CD4-positive, alpha-beta T cell treated with Interleukin-21 for 1 hour (primary cell): ENCODE measurements at regions not wholly inside any gene's neighbourhood (a gene's known extent, or its start where the extent isn't known, plus 50 kb on each side); places are given as distances from the start of the nearest gene placed in this dataset.
"Not testable (repeated sequence)": the region's sequence is repeated elsewhere in the genome, so short reads cannot be mapped to it uniquely, and the experiment has no call there.

Source experiments
- DNase-seq: peaks from one replicate; pipeline ENCODE4 v3.0.0-alpha.2; 2020

DNA sequence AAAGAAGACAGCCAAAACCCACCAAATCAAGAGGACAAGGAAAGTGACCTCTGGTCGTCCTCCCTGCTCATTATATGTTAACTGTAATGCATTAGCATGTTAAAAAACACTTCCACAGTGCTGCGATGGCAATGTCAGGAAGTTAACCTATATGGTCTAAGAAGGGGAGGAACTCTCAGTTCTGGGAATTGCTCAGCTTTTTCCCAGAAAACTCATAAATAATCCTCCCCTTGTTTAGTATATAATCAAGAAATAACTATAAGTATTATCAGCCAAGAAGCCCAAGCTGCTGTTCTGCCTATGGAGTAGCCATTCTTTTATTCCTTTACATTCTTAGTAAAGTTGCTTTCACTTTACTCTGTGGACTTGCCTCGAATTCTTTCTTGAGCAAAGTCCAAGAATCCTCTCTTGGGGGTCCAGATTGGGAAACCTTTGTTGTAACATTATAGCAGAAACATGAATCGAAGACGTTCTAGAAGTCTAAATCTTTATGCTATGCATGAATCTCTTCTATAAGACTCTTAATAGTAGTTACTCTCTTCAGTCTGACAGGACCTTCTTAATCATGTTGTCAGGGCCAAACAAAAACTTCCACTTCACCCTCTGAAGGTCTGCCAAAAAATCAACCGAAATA lies 110.0 kb upstream of the VANGL1 start:
- DNase-seq: no peak

DNA sequence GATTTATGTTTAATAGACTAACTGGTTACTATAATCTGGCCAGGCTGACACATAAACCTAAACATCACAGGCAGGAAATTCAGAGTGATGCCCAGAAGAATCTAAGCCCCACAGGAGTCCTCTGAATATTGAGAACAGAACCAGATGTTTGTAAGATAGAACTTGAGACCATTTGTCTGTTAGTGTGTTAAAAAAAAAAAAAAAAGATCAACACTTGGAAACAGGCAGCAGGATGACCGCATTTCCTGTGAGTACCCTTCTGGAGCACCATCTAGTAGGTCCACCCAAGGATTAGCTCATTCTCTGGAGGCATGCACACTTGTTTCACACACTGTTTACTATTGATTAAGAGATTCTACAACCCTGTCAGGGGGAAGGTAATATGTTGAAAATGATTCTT lies 111.4 kb upstream of the VANGL1 start:
- DNase-seq: no peak

DNA sequence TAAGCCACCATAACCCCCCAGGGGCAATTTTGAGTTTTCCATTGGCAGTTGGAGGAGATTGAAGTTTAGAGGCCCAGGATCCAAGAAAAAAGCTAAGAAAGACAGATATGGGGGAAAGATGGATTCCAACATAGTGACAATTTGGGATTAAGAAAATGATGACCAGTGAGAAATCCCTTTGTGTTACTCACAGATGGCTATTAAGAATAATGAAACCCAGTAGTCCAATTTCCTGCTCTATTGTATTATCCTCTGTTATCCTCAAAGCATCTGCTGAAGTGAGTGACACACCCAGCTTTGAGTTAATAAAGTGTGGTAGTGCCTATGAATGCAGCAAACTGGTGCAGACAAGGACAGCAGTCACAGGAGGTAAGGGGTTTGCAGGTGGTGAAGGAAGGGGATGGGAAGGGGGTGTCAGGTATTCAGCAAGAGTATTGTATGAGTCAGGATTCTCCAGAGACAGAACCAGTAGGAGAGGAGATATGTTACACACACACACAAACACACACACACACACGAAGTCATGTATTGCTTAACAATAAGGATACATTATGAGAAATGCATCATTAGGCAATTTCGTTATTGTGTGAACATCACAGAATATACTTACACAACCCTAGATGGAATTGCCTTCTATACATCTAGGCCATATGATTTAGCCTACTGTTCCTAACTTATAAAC lies 112.4 kb upstream of the VANGL1 start:
- no peak for DNase-seq

DNA sequence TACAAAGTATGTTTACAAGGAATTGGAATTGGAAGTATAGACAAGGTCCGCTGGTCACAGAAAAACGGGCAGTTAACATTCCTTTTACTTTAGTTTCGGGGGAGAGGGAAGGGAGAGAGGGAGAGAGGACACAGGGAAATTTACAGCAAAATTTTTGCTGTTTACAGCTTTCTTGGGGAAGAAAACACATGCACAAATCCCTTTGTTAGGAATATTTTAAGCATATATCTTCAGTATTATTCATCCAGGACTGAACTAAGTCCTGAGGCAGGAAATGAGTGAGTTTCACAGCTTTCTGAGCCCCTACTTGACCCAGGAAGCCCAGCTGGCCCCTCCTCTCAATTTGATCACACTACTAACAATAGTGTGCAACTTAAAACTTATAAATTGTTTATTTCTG lies 113.4 kb upstream of the VANGL1 start:
- DNase-seq: not testable (repeated sequence)

DNA sequence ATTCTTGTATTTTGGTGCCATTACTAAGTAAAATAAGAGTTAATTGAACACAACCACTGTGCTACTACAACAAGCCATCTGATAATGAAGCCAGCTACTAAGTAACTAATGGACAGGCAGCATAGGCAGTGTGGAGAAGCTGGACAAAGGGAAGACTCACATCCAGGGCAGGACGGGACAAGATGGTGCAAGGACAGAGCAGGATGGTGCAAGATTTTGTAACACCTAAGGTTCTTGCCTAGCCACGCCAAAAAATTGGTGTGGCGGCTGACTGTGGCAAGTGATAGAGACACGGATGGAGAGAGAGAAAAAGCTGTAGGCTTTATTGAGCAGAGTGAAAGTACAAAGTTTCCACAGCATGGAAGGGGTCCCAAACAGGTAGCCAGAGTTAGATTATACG lies 114.0 kb upstream of the VANGL1 start:
- no peak for DNase-seq

DNA sequence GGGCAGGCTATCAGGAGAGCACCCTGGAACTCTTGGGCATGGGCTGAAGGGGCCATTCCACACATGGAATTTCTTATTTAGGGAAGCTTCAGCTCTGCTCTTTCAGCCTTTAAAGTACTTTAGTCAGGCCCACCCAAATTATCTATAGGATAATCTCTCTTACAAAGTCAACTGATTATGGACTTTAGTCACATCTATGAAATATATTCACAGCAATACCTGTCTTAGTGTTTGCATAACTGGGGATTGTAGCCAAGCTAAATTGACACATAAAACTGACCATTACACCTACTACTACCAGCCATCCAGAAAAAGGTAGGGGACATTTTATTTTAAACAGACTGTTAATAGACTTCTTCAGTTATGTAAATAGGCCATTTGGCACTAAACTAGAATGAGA lies 114.9 kb upstream of the VANGL1 start:
- no peak for DNase-seq

DNA sequence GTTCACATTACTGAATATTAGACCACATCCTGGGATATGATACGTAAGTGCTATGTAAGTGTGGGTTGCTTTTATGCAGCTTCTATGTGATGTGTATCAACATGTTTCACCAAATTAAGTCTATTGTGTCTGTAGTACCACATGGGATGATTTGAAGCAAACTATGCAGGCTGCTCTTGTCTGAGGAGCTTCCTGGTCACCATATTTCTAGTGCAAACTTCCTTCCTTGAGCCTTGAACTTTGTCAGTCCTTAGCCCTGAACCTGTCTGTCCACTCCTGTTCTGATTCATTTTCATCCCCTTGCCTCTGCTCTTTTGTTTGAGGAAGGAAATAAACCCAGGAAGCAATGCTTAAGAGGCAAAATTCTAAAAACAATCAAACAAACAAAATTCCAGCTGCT lies 117.5 kb upstream of the VANGL1 start:
- DNase-seq: no peak

DNA sequence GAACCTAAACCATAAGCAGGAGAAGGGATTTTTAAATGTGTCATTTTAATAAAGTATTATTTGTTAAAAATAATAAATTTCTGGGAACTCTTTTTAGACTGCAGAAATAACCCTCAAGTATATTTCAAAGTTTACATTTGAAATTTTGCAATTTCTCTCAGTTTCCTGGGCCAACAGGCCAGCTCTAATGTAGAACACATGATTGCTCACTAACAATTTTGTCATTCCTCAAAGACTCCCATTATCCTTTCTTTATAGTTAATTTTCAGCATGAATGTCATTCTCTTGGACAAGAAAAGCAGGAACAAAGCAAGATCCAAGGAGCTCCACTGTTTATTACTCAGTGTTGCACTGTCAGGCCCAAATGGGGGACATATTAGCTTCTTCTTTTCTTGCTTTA lies 119.4 kb upstream of the VANGL1 start:
- DNase-seq: no peak

DNA sequence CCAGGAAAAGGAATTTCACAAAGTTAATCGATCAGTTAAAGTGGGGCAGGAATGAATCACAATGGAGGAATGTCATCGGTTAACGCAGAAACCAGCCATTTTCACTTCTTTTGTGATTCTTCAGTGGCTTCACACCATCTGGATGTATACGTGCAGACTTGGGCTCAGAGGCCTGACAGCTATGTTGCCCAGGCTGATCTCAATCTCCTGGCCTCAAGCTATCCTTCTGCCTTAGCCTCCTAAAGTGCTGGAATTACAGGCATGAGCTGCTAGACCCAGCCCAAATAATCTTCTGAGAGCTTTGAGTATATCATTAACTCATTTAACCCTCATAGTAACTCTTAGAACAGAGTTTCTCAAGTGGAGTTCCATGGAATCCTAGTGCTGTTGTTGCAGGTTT lies 126.5 kb upstream of the VANGL1 start:
- no peak for DNase-seq

DNA sequence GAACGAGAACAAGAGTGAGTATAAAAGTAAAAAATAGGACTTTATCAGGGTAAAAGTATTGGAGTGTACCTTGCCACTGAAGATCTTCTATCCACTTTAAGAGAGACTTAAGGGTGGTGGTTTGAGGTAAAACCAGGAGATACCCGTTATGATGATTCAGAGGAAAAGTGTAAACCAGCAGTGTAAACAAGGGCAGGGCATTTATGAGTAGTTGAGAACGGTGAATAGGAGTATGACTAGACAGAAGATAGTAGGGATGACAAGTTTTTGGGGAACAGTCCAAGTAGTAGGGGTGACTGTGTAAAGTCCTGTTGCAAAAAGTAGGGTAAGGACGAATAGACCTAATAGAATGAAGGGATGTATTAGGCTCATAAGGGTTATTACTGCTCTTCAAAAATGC lies 131.5 kb upstream of the VANGL1 start:
- DNase-seq: not testable (repeated sequence)

DNA sequence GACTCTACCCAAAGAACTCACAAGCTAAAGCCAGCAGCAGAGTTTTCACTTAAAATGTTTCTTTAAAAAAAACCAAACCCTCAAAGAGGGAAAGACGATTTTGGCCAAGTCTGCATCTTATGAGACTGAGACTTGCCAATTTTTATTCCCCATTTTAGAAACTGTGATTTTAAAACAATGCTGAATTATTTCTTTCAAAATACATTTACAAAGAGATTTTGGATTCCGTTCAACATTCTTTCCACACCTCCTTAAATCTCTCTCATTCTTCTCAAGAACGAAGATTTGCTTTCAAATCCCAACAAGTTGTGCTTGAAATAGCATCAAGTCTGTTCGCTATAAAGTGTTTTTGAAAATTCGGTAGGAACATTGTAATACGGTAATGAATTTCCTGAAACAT lies 133.9 kb upstream of the VANGL1 start:
- DNase-seq: no peak

DNA sequence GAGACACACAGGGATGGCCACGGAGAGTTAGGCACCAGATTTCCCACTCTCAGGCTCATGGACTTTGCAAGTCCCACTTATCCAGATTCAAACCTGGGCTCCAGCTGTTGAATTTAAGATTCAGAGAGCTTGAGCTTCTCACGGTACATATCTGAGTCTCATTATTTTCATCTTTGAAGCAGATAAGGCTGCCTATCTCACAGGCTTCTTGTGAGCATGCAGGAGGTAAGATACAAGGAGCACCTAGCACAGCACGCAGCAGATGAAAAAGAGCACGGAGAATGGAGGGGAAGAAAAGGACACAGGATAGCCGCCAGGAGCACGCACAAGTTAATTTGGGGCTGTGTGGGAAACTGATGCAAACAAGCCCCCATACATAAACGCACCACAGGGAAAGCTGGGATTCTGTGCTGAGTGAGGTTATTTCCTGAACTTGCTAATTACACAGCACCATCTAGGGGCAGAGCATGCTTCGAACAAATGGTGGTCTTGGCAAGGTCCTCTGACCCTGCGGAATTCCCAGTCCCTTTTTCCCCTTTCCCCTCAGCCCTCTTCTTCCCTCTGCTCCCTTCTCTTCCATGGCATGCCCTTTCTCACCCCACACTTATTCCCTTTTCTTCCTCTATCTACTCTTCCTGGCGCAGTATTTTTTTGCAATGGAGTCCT lies 134.7 kb upstream of the VANGL1 start:
- DNase-seq: no peak

DNA sequence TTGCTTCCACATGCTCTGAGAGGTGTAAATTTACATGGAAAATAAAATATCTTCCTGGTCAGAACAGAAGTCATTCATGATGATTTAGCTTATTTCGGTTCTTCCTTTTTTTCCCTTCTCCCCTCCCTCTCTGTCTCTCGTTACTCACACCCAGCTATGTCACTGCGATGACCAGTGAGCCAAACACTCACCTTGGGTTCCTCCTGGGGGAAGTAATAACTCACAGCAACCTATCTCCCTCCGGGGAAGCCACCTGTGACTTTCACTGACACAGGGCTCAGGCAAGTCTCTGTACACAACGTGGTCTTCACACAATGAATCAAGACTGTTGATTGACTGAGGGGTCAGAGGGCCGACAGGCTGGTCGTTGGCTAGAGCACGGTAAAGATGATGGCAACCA lies 135.3 kb upstream of the VANGL1 start:
- no peak for DNase-seq

DNA sequence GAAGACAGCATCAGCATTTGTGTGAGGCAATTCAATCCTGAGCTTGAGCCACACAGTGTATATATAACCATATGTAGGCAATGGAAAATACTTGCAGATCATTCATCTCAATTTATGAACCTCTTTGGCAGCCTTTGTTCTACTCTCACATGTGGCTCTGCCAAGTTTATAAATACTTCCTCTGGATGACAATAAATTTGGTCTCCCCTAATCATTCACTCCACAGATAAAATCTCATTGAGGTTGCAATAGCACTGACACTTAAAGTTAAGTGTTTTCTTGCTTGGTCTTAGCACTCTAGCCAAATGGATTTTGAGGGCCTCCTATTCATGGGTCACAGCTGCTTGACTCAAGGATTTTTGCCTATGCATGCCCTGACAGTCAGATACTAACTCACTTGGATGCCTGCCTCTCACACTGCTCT lies 136.6 kb upstream of the VANGL1 start:
- DNase-seq: no peak

DNA sequence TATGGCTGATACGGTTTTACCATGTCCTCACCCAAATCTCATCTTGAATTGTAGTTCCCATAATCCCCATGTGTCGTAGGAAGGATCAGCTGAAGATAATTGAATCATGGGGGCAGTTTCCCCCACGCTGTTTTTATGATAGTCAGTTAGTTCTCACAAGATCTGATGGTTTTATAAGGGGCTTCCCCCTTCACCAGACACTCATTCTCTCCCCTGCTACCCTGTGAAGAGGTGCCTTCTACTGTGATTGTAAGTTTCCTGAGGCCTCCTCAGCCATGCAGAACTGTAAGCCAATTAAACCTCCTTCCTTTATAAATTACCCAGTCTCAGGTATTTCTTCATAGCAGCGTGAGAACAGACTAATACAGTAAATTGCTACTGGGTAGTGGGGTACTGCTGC lies 139.6 kb upstream of the VANGL1 start:
- DNase-seq: not testable (repeated sequence)

DNA sequence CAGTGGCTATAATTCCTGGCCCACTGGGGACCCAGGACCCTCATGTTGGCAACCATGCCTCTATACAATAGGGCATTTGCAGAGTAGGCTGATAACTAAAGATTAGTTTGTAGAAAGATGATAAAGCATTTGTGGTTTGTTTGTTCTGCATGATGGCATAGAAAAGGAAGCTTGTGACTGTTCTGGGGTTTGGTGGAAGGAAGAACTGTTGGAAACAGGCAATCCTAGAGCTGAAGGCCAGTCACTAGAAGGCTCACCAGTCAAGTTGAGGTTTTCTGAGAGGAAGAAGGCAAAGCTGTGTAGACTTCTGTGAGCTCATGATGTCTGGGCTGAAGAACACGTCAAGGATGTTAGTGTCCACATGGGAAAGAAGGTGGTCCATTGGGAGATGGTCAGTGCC lies 140.3 kb upstream of the VANGL1 start:
- no peak for DNase-seq

DNA sequence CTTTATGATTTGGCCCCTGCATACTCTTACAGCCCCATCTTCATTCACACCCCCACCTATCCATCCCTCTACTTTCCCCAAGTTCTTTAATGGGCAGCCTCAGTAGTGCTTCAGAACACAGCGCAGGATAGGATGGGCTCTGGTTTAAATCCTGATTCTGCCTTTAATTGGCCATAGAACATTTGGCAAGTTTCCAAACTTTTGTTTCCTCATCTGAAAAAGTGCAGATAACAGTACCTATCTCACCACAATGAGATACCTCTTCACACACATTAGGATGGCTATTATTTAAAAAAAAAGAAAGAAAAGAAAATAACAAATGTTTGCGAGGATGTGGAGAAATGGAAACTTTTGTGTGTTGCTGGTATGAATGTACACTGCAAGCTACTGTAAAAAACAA lies 142.5 kb upstream of the VANGL1 start:
- no peak for DNase-seq

DNA sequence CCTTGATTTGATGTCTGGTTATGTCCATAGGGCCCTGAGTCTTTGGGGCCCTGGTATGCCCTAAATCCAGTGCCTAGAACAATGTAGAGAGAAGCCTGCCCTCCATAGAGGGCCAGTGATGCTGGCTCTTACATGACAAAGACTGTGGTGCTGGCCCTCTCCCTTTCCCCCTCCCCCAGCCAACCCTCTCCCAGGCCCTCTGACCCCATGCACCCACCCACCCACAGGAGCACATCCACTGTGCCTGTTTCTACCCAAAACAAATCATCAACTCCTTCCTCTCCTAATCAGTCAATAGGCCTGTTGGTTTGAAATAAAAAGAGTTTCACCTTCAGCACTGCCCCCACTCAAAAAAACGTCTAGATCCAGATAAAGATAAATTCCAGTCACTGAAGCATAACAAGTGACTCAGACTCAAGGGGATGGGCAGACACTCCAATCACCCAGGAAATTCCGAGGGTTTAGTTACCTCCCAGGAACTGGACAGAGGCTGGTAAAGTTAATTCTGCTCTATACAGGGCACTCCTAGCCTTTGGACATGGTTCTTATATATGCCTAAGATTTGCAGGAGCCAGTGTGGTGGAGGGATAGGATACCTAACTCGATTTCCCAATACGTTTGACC lies 144.8 kb upstream of the VANGL1 start:
- DNase-seq: no peak

DNA sequence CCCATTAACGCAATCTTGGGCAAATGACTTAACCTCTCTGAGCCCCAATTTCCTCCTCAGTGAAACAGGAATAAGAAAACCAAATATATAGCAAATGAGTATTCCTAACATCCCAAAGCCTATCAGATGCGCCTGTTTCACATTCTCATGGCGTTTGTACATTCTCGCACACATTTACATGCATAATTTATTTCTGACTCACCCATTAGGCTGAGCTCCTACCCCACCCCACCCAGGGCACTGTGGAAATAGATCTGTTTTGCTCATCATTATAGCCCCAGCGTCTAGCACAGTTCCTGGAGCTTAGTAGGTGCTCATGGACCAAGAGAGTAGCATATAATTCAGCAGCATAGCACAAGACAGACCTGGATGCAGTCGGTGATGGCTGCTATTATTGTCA lies 146.1 kb upstream of the VANGL1 start:
- DNase-seq: no peak

DNA sequence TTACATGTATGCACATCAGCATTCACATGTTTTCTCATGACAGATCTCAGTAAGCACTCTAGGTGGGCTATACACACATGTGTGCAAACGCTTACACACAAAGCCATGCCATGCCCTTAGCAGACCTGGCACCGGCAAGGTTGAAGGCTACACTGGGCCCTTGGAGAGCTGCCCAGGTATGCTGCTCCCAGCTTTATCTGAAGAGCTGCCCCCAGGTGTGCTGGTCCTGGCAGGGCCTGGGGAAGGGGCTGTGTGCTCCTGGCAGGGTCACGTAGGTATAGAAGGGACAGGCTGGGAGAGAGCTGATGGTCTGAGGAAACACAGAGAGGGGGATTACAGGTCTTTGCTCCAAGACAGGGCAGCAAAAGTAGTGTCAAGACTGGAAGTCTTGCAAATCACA lies 146.7 kb upstream of the VANGL1 start:
- DNase-seq: no peak

DNA sequence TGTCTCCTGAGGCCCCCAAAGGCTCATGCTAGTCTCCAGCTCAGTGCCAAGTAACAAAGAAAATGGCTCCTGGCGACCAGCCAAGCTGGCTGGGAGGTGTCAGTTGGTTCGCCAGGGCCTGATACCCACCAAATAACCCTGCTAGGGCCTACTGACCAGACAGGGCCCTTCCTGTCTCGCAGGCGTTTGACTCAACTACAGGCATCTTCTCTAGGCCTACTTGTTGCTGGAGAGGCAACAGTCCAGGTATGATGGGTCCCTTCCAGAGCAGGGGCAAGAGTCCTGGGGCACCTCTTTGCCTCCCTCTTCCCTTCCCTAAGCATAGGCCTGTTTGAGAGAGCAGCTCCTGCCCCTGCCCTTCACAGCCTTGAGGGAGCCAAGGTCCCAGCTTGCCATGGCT lies 147.9 kb upstream of the VANGL1 start:
- no peak for DNase-seq

DNA sequence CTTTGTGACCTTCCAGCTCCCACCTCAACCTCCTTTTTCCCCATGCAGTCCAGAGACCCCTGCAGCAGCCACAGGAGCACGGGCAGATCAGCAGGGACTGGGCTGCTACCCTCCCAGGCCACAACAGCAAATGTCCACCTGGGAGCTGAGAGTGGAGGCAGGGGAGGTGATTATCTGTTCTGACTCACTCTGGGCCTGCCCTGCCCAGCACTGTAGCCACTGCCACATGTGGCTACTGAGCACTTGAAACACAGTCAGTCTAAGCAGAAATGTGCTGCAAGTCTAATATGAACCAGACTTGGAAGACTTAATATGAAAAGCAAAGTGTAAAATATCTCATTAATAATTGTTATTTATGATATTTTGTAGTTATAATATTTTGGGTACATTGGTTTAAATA lies 148.9 kb upstream of the VANGL1 start:
- DNase-seq: no peak

DNA sequence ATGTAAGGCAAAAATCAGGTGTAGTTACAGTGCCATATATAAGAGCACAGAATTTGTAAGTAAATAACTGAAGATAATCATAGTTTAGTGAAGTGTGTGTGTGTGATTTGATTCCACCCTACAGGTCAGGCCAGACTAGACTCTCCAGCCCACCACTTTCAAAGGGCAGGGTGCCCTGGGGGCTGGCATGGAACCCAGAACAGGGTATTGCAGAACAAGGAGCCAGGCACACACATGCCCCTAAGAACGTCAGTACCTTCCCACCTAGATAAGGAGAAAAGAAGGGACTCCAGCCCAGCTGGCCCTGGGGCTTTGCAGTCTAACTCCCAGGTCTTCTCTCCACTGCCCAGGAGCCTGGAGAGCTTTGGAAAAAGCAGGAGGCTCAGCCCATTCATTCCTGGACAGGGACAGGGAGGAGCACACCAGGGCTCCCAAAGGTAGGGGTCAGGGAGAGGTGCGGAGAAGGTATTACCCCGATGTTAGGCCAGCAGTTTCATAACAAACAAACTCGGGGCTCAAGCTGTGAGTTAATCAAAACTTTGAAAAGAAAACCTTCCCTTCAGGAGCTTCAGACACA lies 149.7 kb upstream of the VANGL1 start:
- DNase-seq: no peak
